GM12872 (cell line): ENCODE measurements at regions not wholly inside any gene's neighbourhood (a gene's known extent, or its start where the extent isn't known, plus 50 kb on each side); places are given as distances from the start of the nearest gene placed in this dataset.

ENCODE experiments used
- CTCF ChIP-seq: IDR thresholded peaks from 3 replicates; pipeline ENCODE4 v1.5.1; 2011; ENCODE audit warnings: low read depth, mild to moderate bottlenecking, low read length, moderate library complexity; ENCODE audit not compliant: insufficient read depth

DNA sequence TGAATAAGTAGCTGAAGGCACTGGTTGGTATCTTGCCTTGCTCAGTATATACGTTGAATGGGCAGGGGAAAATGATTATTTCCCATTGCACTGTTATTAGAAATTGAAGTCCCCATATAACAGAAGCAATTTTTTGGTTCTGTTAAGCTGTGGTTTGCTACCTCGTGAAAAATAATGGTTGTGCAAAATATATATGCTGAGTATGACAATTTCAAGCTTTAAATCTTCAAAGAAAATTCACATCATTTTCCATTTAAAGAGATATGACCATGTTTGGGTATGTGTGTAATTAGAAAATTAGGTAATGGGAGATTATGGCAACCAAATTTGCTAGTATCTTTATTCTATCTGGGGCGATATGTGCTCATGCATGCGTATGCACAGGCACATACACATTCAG lies 139.8 kb downstream of the DMAC1 start:
- TF ChIP-seq CTCF: no peak

DNA sequence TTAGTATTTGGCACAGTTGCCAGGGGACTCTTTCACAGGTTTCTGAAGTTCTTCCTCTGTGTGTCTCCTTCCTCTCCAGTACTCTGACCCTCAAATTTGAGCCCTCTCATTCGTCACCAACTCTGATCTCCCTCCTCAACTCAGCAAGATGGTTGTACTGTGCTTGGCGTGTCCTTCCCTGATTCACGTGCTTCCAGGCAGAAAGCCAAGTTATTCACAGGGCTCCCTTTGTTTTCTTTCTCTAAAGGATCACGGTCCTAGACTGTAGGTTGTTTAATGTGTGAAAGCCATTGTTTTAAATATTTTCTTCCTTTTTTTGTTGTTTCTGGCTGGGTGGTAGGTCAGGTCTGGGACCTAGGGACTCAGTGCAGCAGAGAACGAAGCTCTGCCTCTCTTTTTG lies 142.9 kb downstream of the DMAC1 start:
- TF ChIP-seq CTCF: no peak

DNA sequence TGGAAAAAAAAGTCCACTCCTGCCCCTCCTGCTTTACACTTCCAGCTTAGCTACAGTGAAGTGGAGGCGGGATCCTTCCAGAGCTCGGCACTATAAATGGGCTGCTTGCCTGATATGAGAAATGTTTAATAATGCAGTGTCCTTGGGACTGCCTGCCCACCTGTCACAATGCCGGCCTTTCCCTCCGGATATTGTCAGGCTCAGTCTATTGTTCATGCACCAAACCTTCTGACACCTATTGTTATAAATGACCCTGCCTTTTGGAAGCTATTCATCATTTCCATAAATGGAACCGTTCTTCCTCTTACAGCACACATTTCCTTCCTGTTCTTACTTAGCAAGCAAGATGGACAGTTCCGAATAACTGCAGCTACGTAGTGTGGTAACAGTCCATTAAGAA lies 146.3 kb downstream of the DMAC1 start:
- no peak for TF ChIP-seq CTCF

DNA sequence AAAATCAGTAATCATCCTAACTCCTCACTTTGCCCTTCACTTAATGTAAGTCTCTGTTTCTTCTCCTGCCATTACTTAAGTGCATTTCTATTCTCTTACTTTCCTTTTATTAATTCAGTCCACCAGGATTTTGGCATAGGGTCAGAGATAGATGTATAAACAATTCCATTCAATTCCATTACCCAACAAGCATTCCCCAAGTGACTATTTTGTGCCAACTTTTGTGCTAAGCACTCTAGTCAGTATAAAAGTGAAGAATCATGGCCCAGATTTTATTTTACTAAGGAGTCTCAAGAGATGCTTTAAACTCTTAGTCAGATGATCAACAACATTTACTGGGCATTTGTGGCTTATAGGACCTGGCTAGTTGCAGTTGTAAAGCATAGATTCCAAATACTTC lies 159.3 kb downstream of the DMAC1 start:
- no peak for TF ChIP-seq CTCF

- TF ChIP-seq CTCF: no peak
These were observed 160.1 kb downstream of the DMAC1 start for GRCh38 chr9:7639471-7639870.

DNA sequence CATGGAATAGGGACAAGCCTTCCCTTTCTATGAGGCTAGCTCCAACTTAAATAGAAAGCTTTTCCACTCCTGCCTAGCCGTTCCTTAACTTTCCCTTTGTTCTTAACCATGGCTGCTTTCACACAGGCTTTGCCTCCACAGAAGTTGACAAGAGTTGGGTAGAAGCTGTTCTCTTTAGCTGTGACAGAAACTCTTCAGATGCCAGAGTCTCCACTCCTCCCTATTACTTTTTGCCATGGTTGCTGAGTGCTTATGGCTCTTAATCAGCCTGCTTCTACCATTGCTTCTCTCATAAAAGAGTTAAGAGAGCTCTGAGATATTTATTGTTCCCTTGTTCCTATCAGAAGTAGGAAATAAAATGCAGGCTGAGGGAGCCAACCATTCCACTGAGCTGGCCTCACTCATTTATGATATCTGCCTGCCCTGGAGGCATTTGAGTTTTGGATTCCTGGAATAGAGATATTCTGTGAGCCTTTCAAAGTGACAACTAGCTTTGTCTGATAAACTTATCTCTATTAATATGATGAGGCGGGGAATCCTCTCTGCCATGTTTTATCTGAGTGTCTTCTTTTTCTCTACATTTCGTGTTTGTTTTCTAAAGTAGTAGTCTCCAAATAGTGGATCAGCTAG lies 162.6 kb downstream of the DMAC1 start:
- no peak for TF ChIP-seq CTCF

DNA sequence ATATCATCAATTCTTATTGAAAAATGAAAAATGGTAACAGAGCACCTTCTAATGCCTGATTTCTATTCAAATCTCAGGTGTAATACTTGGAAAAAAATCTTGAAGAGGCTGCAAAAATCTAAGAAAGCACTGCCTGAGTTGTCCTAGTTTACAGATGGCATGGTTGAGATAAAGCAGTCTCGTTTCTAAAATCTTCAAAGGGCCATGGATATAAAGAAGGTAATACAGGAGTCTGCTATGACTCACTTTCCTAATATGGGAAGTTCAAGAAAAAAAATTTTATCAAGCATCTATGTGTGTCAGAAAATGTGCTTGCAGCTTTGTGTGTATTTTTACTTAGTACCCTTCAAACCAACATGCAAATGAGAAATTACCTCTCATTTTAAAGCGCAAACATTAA lies 163.3 kb downstream of the DMAC1 start:
- TF ChIP-seq CTCF: no peak
